ENCODE measurements at regions not wholly inside any gene's neighbourhood (a gene's known extent, or its start where the extent isn't known, plus 50 kb on each side); places are given as distances from the start of the nearest gene placed in this dataset.

- no peak for TF ChIP-seq GATA2 (IDR thresholded peaks at IDR 0.05; ENCODE audit: low read depth, low read length)
- TF ChIP-seq GATA3 (IDR thresholded peaks at IDR 0.05; ENCODE audit: low read depth, low read length): no peak
Measured at GRCh38 chr2:139924070-139924469, 1143.9 kb upstream of the NXPH2 start.
